ENCODE measurements at regions not wholly inside any gene's neighbourhood (a gene's known extent, or its start where the extent isn't known, plus 50 kb on each side); places are given as distances from the start of the nearest gene placed in this dataset.

GRCh38 chr2:221642447-221642846 is 70.3 kb upstream of the EPHA4 start:
- Mint-ChIP-seq H3K27ac (ENCODE audit: unreplicated experiment) (no peak overlapping the region), H3K9me3 (ENCODE audit: unreplicated experiment) (no peaks in the 10 kb centered on the region), H3K4me1 (ENCODE audit: unreplicated experiment) (no peaks in the 10 kb centered on the region), H3K36me3 (ENCODE audit: low read depth, unreplicated experiment) (no peaks in the 10 kb centered on the region), H3K4me3 (ENCODE audit: unreplicated experiment) (no peak overlapping the region), H3K27me3 (ENCODE audit: unreplicated experiment) (peaks cover 2% of the 10 kb centered on the region)
- TF ChIP-seq CTCF (IDR thresholded peaks at IDR 0.05; ENCODE audit: unreplicated experiment), result no peak
- DNase-seq (ENCODE audit: low spot score), result no peak

GRCh38 chr2:221641181-221641871 is 69.2 kb upstream of the EPHA4 start:
- no peak for TF ChIP-seq CTCF (IDR thresholded peaks at IDR 0.05; ENCODE audit: unreplicated experiment)
- Mint-ChIP-seq H3K36me3 (ENCODE audit: low read depth, unreplicated experiment) (no peaks in the 10 kb centered on the region), H3K4me3 (ENCODE audit: unreplicated experiment) (no peak overlapping the region), H3K27me3 (ENCODE audit: unreplicated experiment) (peaks cover 2% of the 10 kb centered on the region), H3K4me1 (ENCODE audit: unreplicated experiment) (no peaks in the 10 kb centered on the region), H3K9me3 (ENCODE audit: unreplicated experiment) (no peaks in the 10 kb centered on the region), H3K27ac (ENCODE audit: unreplicated experiment) (no peak overlapping the region)
- DNase-seq (ENCODE audit: low spot score), result no peak

- Mint-ChIP-seq H3K27me3 (ENCODE audit: unreplicated experiment) (peaks cover 2% of the 10 kb centered on the region), H3K36me3 (ENCODE audit: low read depth, unreplicated experiment) (no peaks in the 10 kb centered on the region), H3K27ac (ENCODE audit: unreplicated experiment) (no peak overlapping the region), H3K4me3 (ENCODE audit: unreplicated experiment) (no peak overlapping the region), H3K9me3 (ENCODE audit: unreplicated experiment) (no peaks in the 10 kb centered on the region), H3K4me1 (ENCODE audit: unreplicated experiment) (no peaks in the 10 kb centered on the region)
- no peak for DNase-seq (ENCODE audit: low spot score)
- TF ChIP-seq CTCF (IDR thresholded peaks at IDR 0.05; ENCODE audit: unreplicated experiment), result no peak
These were observed 68.6 kb upstream of the EPHA4 start for GRCh38 chr2:221640686-221641085.

GRCh38 chr2:221637851-221638250 is 65.7 kb upstream of the EPHA4 start:
- no peak overlapping the region for H3K27ac Mint-ChIP-seq (ENCODE audit: unreplicated experiment)
- H3K4me1 Mint-ChIP-seq (ENCODE audit: unreplicated experiment), result no peaks in the 10 kb centered on the region
- no peaks in the 10 kb centered on the region for H3K36me3 Mint-ChIP-seq (ENCODE audit: low read depth, unreplicated experiment)
- no peak for TF ChIP-seq CTCF (IDR thresholded peaks at IDR 0.05; ENCODE audit: unreplicated experiment)
- H3K4me3 Mint-ChIP-seq (ENCODE audit: unreplicated experiment), result no peak overlapping the region
- DNase-seq (ENCODE audit: low spot score), result no peak
- H3K27me3 Mint-ChIP-seq (ENCODE audit: unreplicated experiment), result peaks cover 2% of the 10 kb centered on the region
- no peaks in the 10 kb centered on the region for H3K9me3 Mint-ChIP-seq (ENCODE audit: unreplicated experiment)

GRCh38 chr2:221635949-221636348 is 63.8 kb upstream of the EPHA4 start:
- DNase-seq (ENCODE audit: low spot score), result no peak
- no peak overlapping the region for H3K27ac Mint-ChIP-seq (ENCODE audit: unreplicated experiment)
- no peaks in the 10 kb centered on the region for H3K4me1 Mint-ChIP-seq (ENCODE audit: unreplicated experiment)
- no peak for TF ChIP-seq CTCF (IDR thresholded peaks at IDR 0.05; ENCODE audit: unreplicated experiment)
- no peaks in the 10 kb centered on the region for H3K9me3 Mint-ChIP-seq (ENCODE audit: unreplicated experiment)
- H3K27me3 Mint-ChIP-seq (ENCODE audit: unreplicated experiment), result no peaks in the 10 kb centered on the region
- no peaks in the 10 kb centered on the region for H3K36me3 Mint-ChIP-seq (ENCODE audit: low read depth, unreplicated experiment)
- no peak overlapping the region for H3K4me3 Mint-ChIP-seq (ENCODE audit: unreplicated experiment)
